Astrocyte (in vitro differentiated cells and primary cell): ENCODE measurements at regions not wholly inside any gene's neighbourhood (a gene's known extent, or its start where the extent isn't known, plus 50 kb on each side); places are given as distances from the start of the nearest gene placed in this dataset.

Experiments
- DNase-seq: peaks from one replicate; pipeline ENCODE4 v3.0.0-alpha.2; 2010; ENCODE audit warnings: low read depth
- FAIRE-seq: peaks from 2 replicates; lab custom pipeline; 2011; peaks lifted over from hg19 to GRCh38; lab: Jason Lieb, UNC
- H2AFZ ChIP-seq: 2 replicates; pipeline ENCODE4 v1.6.0; 2012; ENCODE audit warnings: low read depth, low read length, inconsistent platforms
- H3K27ac ChIP-seq: 2 replicates; pipeline ENCODE4 v1.5.1; 2011; ENCODE audit warnings: low read depth, low read length, inconsistent platforms
- H3K27me3 ChIP-seq: 2 replicates; pipeline ENCODE4 v1.6.0; 2011; ENCODE audit warnings: low read length, inconsistent platforms; ENCODE audit not compliant: insufficient read depth
- H3K36me3 ChIP-seq: 2 replicates; pipeline ENCODE4 v1.5.1; 2011; ENCODE audit warnings: low read length, inconsistent platforms; ENCODE audit not compliant: insufficient read depth
- H3K4me1 ChIP-seq: 2 replicates; pipeline ENCODE4 v1.5.1; 2011; ENCODE audit warnings: low read length, inconsistent platforms; ENCODE audit not compliant: insufficient read depth
- H3K4me2 ChIP-seq: 2 replicates; pipeline ENCODE4 v1.6.0; 2012; ENCODE audit warnings: low read length, inconsistent platforms
- H3K4me3 ChIP-seq: 2 replicates; pipeline ENCODE4 v1.5.1; 2011; ENCODE audit warnings: low read depth, mild to moderate bottlenecking, low read length, inconsistent platforms; ENCODE audit not compliant: insufficient read depth
- H3K79me2 ChIP-seq: 2 replicates; pipeline ENCODE4 v1.6.0; 2012; ENCODE audit warnings: mild to moderate bottlenecking, low read length, inconsistent platforms; ENCODE audit not compliant: insufficient read depth
- H3K9ac ChIP-seq: 2 replicates; pipeline ENCODE4 v1.6.0; 2012; ENCODE audit warnings: mild to moderate bottlenecking, low read length, inconsistent platforms
- H3K9me3 ChIP-seq: 2 replicates; pipeline ENCODE4 v1.5.1; 2012; ENCODE audit warnings: low read depth, mild to moderate bottlenecking, low read length, inconsistent platforms; ENCODE audit not compliant: insufficient read depth
- H4K20me1 ChIP-seq: 2 replicates; pipeline ENCODE4 v1.6.0; 2012; ENCODE audit warnings: low read length, inconsistent platforms; ENCODE audit not compliant: insufficient read depth
- H3K27ac Mint-ChIP-seq: one replicate; pipeline ENCODE4 v1.8.0; 2021; ENCODE audit warnings: mild to moderate bottlenecking, mixed read lengths; ENCODE audit not compliant: unreplicated experiment
- H3K27me3 Mint-ChIP-seq: one replicate; pipeline ENCODE4 v1.8.0; 2021; ENCODE audit warnings: low read depth, mixed read lengths; ENCODE audit not compliant: unreplicated experiment
- H3K36me3 Mint-ChIP-seq: one replicate; pipeline ENCODE4 v1.8.0; 2021; ENCODE audit warnings: low read depth, mixed read lengths; ENCODE audit not compliant: unreplicated experiment
- H3K4me1 Mint-ChIP-seq: one replicate; pipeline ENCODE4 v1.8.0; 2021; ENCODE audit warnings: low read depth, mixed read lengths; ENCODE audit not compliant: unreplicated experiment
- H3K4me3 Mint-ChIP-seq: one replicate; pipeline ENCODE4 v1.8.0; 2021; ENCODE audit warnings: mild to moderate bottlenecking, moderate library complexity, mixed read lengths; ENCODE audit not compliant: unreplicated experiment
- H3K9me3 Mint-ChIP-seq: one replicate; pipeline ENCODE4 v1.8.0; 2021; ENCODE audit warnings: mild to moderate bottlenecking, mixed read lengths; ENCODE audit not compliant: unreplicated experiment
- CTCF ChIP-seq: IDR thresholded peaks from 2 replicates; pipeline ENCODE4 v1.5.1; 2011; ENCODE audit warnings: low read depth, mild to moderate bottlenecking, inconsistent platforms, low read length, moderate library complexity; ENCODE audit not compliant: insufficient read depth
- EZH2 ChIP-seq: IDR thresholded peaks from 2 replicates; pipeline ENCODE4 v1.6.1; 2012; ENCODE audit warnings: mild to moderate bottlenecking, low read length, inconsistent platforms; ENCODE audit not compliant: insufficient read depth

GRCh38 chr13:34322014-34322742 is 504.2 kb downstream of the RFC3 start:
- TF ChIP-seq EZH2: no peak
- TF ChIP-seq CTCF: no peak
- Histone ChIP-seq H4K20me1 (no peaks in the 10 kb centered on the region), H3K79me2 (no peaks in the 10 kb centered on the region), H3K4me3 (no peak overlapping the region), H3K27me3 (no peaks in the 10 kb centered on the region), H3K4me2 (no peak overlapping the region), H3K9ac (no peak overlapping the region), H3K4me1 (no peaks in the 10 kb centered on the region), H3K27ac (no peak overlapping the region), H2AFZ (no peak overlapping the region), H3K9me3 (no peaks in the 10 kb centered on the region), H3K36me3 (no peaks in the 10 kb centered on the region)
- Mint-ChIP-seq H3K27ac (no peak overlapping the region), H3K4me3 (no peak overlapping the region), H3K4me1 (no peaks in the 10 kb centered on the region), H3K9me3 (no peaks in the 10 kb centered on the region), H3K36me3 (no peaks in the 10 kb centered on the region), H3K27me3 (no peaks in the 10 kb centered on the region)
- no peak for FAIRE-seq
- no peak for DNase-seq

GRCh38 chr13:34322743-34323074 is 504.8 kb downstream of the RFC3 start:
- Histone ChIP-seq H3K27me3 (no peaks in the 10 kb centered on the region), H3K4me2 (no peak overlapping the region), H4K20me1 (no peaks in the 10 kb centered on the region), H2AFZ (no peak overlapping the region), H3K27ac (no peak overlapping the region), H3K4me1 (no peaks in the 10 kb centered on the region), H3K9me3 (no peaks in the 10 kb centered on the region), H3K9ac (no peak overlapping the region), H3K4me3 (no peak overlapping the region), H3K79me2 (no peaks in the 10 kb centered on the region), H3K36me3 (no peaks in the 10 kb centered on the region)
- no peak for TF ChIP-seq EZH2
- TF ChIP-seq CTCF: no peak
- Mint-ChIP-seq H3K27me3 (no peaks in the 10 kb centered on the region), H3K4me1 (no peaks in the 10 kb centered on the region), H3K36me3 (no peaks in the 10 kb centered on the region), H3K9me3 (peaks cover 4% of the 10 kb centered on the region), H3K27ac (no peak overlapping the region), H3K4me3 (no peak overlapping the region)
- no peak for DNase-seq
- no peak for FAIRE-seq
